ES-I3 (cell line): ENCODE measurements at regions not wholly inside any gene's neighbourhood (a gene's known extent, or its start where the extent isn't known, plus 50 kb on each side); places are given as distances from the start of the nearest gene placed in this dataset.
"Not testable (repeated sequence)": the region's sequence is repeated elsewhere in the genome, so short reads cannot be mapped to it uniquely, and the experiment has no call there.

Experiments
- H3K36me3 ChIP-seq: 2 replicates; pipeline ENCODE4 v1.6.1; 2013; ENCODE audit warnings: mild to moderate bottlenecking, low read length, control low read depth, moderate library complexity; ENCODE audit not compliant: insufficient read depth
- H3K4me1 ChIP-seq: 2 replicates; pipeline ENCODE4 v1.6.1; 2013; ENCODE audit warnings: mild to moderate bottlenecking, control low read depth, low read length; ENCODE audit not compliant: insufficient read depth
- H3K9ac ChIP-seq: 2 replicates; pipeline ENCODE4 v1.6.1; 2013; ENCODE audit warnings: low read depth, mild to moderate bottlenecking, low read length, moderate library complexity
- H3K9me3 ChIP-seq: 2 replicates; pipeline ENCODE4 v1.6.1; 2013; ENCODE audit warnings: mild to moderate bottlenecking, low read length, moderate library complexity; ENCODE audit not compliant: control insufficient read depth, insufficient read depth

DNA sequence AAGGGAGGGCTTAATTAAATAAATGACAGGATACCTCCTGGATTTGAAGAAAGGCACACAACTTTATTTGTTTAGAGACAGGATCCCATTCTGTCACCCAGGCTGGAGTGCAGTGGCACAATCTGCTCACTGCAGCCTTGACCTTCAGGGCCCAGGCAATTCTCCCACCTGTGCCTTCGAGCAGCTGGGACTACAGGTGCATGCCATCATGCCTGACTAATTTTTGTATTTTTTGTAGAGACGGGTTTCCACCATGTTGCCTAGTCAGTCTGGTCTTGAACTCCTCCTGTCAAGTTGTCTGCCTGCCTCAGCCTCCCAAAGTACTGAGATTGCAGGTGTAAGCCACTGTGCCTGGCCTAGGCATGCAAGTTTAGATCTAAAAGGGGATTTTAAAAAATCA, 272.7 kb upstream of the MBL2 start:
- no peaks in the 10 kb centered on the region for H3K36me3 ChIP-seq
- H3K9me3 ChIP-seq, result peaks cover 4% of the 10 kb centered on the region; the same call in 1 of the 2 replicates
- H3K4me1 ChIP-seq, result no peaks in the 10 kb centered on the region
- no peak overlapping the region for H3K9ac ChIP-seq

DNA sequence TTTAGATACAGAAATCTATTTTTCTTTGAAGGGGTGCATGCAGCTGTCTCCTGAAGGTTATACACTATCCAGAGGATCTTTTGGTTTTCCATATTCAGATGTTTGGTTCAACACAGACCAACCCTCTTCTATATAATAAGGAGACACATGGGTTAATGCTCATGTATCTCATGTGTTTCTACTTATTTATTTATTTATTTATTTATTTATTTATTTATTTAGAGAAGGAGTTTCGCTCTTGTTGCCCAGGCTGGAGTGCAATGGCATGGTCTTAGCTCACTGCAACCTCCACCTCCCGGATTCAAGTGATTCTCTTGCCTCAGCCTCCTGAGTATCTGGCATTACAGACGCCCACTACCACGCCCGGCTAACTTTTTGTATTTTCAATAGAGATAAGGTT, 263.2 kb upstream of the MBL2 start:
- H3K9ac ChIP-seq, H3K9me3 ChIP-seq, H3K36me3 ChIP-seq, H3K4me1 ChIP-seq: not testable (repeated sequence)

DNA sequence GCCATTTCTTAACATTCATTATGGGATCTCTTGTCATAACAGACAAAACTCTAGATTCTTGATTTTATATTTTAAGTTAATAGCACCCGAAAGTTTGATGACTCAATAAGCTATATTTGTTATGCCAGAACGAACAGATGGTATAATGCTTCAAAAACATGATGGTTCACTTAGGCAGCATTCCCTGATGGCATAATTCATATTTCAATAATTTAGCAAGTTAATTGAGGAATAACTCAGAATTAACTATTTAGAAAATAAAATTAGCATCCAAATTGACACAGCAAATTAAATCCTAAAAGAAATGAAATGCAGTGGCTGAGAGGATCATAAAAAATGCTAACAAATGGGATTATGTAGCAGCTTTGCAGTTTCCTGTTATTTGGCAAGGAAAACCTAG, 260.8 kb upstream of the MBL2 start:
- H3K4me1 ChIP-seq, result peaks cover 13% of the 10 kb centered on the region
- no peaks in the 10 kb centered on the region; the same call in 1 of the 2 replicates for H3K9me3 ChIP-seq
- H3K9ac ChIP-seq, result no peak overlapping the region
- H3K36me3 ChIP-seq, result peaks cover 3% of the 10 kb centered on the region; the same call in 1 of the 2 replicates

DNA sequence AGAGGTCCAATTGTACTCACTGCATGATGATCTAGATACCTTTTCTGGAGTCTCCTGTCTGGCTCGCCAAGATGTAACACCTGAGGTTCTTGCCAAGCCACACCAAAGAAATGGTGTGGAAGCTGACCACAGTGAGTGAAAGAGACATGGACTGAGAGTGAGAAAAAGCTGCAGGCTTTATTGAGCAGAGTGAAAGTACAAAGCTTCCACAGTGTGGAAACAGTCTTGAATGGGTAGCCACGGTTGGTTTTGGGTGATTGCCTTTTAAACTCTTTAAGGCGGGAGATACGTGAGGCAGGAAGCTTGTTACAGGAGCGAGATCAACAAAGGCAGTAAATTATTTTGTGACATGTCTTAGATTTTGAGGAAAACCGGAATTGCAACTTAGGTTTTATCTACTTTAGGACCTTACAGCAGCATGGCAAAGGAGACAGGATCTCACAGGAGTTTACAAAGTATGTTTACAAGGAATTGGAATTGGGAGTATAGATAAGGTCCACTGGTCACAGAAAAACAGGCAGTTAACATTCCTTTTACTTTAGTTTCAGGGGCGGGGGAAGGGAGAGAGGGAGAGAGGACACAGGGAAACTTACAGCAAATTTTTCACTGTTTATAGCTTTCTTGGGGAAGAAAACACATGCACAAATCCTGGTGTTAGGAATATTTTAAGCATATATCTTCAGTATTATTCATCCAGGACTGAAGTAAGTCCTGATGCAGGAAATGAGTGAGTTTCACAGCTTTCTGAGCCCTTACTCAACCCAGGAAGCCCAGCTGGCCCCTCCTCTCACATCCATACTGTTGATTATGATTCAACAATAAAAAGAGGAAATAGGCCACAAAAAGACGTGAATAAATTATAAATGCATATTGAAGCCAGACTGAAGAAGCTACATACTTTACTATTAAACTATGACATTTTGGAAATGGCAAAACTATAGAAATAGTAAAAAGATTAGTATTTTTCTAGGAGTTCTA, 257.6 kb upstream of the MBL2 start:
- not testable (repeated sequence) for H3K9ac ChIP-seq, H3K9me3 ChIP-seq, H3K36me3 ChIP-seq
- H3K4me1 ChIP-seq, result peaks cover 16% of the 10 kb centered on the region

DNA sequence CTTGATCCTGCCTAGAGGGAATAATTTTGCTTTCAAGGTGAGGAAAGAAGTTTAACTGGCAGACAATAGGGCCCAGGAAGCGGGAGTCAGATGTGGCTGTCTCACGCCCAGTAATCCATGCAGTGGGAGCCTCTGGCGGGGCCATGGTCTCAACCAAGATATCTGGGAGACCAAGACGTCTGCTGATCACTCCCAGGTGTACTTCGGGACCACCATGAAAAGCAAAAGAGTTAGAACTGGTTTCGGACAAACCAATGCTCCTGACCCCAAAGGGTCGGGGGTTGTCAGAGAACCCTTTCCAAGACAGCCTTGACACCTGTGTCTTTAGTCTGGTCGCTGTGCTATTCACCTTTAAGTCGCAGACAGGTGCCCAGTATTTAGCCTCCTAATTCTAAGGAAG, 256.9 kb upstream of the MBL2 start:
- Histone ChIP-seq H3K4me1 (peaks cover 19% of the 10 kb centered on the region), H3K36me3 (peaks cover 5% of the 10 kb centered on the region; the same call in 1 of the 2 replicates), H3K9me3 (peaks cover 5% of the 10 kb centered on the region; the same call in 1 of the 2 replicates), H3K9ac (no peak overlapping the region)

DNA sequence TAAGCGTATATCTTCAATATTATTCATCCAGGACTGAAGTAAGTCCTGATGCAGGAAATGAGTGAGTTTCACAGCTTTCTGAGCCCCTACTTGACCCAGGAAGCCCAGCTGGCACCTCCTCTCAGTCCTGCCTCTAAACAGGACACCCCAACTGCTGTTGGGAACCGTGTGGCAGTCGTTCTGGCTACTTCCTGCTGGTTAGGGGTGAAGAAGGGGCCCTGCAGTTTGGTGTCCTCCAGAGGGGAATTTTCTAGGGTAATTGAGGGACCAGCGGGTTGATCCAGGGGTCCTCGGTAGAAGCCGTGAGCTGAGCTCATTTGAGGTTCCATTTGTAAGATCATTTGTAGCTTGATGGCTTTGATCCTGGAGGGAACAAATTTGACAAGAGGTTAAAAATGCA, 253.2 kb upstream of the MBL2 start:
- H3K4me1 ChIP-seq, result peaks cover 32% of the 10 kb centered on the region
- not testable (repeated sequence) for H3K9ac ChIP-seq, H3K36me3 ChIP-seq, H3K9me3 ChIP-seq

DNA sequence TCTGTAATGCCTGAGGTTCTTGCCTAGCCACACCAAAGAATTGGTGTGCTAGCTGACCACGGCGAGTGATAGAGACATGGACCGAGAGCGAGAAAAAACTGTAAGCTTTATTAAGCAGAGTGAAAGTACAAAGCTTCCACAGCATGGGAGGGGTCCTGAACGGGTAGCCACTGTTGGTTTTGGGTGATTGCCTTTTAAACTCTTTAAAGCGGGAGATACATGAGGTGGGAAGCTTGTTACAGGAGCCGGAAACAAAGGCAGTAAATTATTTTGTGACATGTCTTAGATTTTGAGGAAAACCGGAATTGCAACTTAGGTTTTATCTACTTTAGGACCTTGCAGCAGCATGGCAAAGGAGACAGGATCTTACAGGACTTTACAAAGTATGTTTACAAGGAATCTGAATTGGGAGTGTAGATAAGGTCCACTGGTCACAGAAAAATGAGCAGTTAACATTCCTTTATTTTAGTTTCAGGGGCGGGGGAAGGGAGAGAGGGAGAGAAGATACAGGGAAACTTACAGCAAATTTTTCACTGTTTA, 252.7 kb upstream of the MBL2 start:
- Histone ChIP-seq H3K4me1 (peaks cover 27% of the 10 kb centered on the region), H3K9ac (no peak overlapping the region; the same call in 1 of the 2 replicates), H3K36me3 (peaks cover 5% of the 10 kb centered on the region; the same call in 1 of the 2 replicates), H3K9me3 (peaks cover 5% of the 10 kb centered on the region; the same call in 1 of the 2 replicates)

DNA sequence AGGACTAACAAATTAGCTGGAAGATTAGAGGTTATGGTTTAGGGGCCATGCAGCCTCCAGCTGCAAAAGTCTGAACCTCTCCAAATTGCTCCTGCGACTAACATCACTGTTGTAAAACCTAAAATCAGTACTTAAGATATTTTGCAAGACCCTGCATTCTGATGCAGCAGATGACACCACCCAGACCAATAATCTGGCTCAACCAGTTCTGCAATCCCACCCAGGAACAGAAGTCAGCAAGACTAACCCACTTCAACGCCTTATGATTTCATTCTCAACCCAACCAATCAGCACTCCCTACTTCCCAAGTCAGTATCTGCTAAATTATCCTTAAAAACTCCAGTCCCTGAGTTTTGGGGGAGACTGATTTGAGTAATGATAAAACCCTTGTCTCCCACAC, 250.8 kb upstream of the MBL2 start:
- H3K4me1 ChIP-seq, result peaks cover 21% of the 10 kb centered on the region

DNA sequence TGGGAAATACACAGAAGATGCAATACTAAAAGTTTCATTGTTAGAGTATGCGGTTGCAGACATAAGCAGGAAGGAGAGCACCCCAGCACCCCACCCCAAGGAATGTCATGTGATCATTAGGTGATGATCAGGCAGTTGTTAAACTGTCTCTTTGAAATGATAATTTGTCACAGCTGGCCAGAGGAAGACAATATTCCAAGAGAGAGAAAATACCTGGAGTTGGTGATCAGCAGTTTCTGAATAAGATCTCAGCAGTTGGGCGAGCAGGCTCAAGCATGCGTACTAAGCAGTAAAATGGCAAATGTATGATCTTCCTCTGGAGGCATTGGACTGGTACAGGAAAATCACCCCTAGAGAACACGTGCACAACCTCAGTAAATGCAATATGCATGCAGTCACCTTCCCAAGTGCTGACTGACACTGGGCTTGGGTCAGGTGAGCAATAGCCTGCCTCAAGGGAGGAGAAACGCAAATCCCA, 250.1 kb upstream of the MBL2 start:
- 0 out of 2 replicates have a peak, but pooled peaks cover 5% of the 10 kb centered on the region for H3K9me3 ChIP-seq
- H3K4me1 ChIP-seq, result peaks cover 21% of the 10 kb centered on the region
- no peak overlapping the region for H3K9ac ChIP-seq
- 0 out of 2 replicates have a peak, but pooled peaks cover 2% of the 10 kb centered on the region for H3K36me3 ChIP-seq

More for the DNA sequence above, 250.8 kb upstream of the MBL2 start:
- H3K9ac ChIP-seq, result no peak overlapping the region
- H3K9me3 ChIP-seq, result 0 out of 2 replicates have a peak, but pooled peaks cover 5% of the 10 kb centered on the region
- 0 out of 2 replicates have a peak, but pooled peaks cover 2% of the 10 kb centered on the region for H3K36me3 ChIP-seq

DNA sequence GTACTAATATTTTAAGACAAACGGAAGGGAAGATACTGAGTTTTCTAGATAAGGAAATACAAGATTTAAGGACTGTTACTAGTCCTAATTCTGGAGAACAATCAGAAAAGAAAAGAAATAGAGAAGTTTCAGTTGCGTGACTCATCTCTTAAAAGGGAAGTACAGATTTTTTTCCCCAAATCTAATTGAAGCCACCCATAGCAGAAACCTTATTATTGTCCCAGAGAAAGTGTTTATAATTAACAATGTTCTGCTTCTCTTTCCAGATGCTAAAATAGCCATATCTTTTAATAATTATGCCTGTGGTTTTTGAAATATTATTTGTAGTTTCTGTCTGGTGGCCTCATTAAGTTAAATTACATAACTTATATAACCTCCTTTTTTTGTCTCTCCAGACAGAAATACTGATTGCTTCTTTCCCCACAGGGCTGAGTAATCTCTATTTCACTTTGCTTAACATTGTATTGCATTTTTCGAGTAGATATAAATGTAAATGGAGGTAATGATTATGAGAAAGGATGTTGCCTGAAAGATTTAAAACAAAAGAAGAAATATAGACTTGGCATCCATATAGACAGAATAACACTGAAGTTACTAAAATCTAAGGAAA, 240.7 kb upstream of the MBL2 start:
- H3K9me3 ChIP-seq, result no peaks in the 10 kb centered on the region
- peaks cover 11% of the 10 kb centered on the region; the same call in 1 of the 2 replicates for H3K4me1 ChIP-seq
- H3K9ac ChIP-seq, result no peak overlapping the region
- no peaks in the 10 kb centered on the region for H3K36me3 ChIP-seq

DNA sequence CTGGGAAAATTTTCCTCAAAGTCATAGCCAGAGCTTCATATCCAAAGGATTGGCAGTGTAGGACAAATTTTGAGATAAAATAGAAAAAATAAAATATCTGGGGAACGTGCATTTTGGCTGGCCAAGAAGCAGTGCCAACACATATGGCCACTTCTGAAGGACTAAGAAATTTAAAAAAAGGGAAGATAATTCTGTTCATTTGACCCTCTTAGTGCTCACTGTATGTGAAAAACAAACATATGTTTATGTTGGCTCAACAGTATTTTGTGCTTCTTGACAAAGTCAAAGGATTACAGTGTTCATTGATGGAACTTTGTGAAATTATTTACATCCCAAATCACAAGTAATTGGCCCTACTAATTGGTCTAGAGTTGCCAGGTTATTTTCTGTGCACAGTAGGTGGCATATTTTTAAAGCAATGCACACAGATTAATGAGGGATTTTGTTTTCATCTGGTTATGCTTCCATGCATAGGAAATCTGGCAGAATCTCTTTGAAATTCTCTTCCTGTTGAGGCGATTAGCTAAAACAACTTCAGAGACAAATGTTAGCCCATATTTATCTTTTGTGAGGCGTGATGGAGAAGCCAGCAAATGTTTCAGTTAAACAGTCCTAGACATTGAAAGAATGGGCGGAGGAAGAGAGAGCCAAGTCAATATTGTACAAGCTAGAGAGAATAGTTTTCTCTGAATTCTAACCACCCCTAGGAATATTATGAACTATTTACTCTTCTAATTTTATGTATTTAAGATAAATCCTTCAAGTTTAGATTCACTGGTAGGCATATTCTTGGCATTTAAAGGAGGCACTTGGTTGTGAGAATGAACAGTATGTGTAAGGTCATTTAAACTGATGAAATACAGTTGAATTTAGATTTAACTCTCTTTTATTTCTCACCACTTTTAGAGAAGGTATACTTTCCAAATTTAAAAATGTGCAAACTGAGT, 237.7 kb upstream of the MBL2 start:
- no peak overlapping the region for H3K9ac ChIP-seq
- no peaks in the 10 kb centered on the region for H3K36me3 ChIP-seq
- peaks cover 11% of the 10 kb centered on the region; the same call in 1 of the 2 replicates for H3K4me1 ChIP-seq
- no peaks in the 10 kb centered on the region for H3K9me3 ChIP-seq

DNA sequence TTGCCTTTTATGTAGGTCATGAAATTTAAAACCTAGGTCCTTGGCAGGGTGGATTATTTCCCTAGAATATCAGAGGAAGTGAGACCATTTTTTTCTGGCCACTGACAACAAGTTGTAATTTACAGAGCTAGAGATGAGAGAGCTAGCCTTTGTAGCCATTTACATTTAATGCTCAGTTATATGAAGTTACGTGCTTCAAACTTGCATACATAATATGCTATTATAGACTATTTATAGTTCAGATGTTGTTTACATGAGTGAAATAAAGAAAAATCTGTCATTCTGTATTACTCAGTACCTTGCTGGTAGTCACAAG, 234.9 kb upstream of the MBL2 start:
- H3K4me1 ChIP-seq, result no peaks in the 10 kb centered on the region
- no peaks in the 10 kb centered on the region for H3K36me3 ChIP-seq
- no peak overlapping the region for H3K9ac ChIP-seq
- H3K9me3 ChIP-seq, result no peaks in the 10 kb centered on the region

DNA sequence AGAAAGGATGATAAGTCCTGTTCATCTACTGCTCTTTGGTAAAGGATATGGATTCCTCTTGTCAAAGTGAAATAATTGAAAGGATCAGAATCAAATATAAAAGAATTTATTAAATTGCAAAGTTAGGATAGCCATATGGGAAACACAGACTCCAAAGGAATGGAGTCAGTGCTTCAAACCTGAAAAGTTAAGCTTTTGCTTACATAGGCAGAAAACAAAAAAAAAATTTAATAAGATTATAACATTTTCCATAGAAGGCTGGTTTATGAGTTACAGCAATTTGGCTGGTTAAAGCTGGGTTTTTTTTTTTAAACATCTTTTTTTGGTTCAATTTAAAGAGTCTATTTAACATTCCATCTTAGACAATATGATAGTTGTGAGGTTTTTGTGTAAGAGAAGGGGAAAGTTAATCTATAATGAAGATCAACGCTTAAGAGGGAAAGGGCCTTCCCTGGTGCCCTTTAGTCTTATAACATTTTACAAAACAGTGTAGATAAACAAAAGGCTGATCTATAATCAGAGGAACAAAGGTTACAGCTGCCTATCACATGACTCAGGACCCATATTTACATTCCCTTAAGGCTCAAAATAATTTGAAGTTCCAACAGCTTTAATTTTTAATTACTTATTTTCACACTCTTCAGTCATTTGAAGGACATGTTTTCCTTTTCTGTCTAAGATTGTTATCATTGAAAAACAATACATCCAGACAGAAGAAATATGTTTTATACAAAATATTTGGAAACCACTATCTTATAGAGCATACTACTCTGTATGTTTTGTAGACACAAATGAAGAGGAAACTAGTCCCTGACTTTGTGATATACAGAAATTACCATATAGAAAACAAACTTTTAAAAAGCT, 234.3 kb upstream of the MBL2 start:
- no peaks in the 10 kb centered on the region for H3K36me3 ChIP-seq
- no peaks in the 10 kb centered on the region for H3K4me1 ChIP-seq
- no peak overlapping the region for H3K9ac ChIP-seq
- no peaks in the 10 kb centered on the region for H3K9me3 ChIP-seq
